ENCODE measurements at regions not wholly inside any gene's neighbourhood (a gene's known extent, or its start where the extent isn't known, plus 50 kb on each side); places are given as distances from the start of the nearest gene placed in this dataset.

DNA sequence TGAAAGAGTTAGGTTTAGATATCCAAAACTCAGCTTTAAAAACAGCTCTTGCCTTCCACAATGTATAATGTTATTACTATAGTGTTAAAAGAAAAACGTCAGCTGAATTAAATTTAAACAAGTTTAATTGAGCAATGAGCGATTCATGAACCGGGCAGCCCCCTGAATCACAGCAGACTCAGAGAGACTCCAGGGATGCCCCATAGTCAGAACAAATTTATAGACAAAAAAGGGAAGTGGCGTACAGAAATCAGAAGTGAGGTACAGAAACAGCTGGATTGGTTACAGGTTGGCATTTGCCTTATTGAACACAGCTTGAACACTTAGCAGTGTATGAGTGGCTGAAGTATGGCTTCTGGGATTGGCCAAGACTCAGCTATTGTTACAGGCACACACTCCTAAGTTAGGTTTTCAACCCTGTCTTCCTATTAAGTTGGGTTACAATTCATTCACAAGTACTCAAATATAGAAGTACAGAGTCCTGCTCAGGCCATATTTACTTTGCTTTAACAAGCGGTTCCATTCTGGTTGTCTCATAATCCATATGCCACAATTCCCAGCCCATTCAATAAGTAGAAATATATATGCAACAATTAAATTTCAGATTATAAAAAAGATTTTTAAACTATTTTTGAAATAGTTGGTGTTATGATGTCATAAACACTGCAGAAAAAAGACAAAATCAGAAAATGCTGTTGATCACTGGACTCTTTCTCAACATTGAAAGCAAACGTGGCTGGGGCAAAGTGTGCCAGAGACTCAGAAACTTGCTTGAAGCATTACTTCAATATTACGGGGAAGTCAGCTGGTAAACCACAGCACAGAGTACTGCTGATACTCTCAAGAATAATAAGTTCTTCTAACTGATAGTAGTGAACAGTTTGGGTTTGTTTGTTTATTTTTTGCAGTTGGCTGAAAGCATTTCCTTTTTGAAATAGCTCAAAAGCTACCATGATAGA lies 459.7 kb downstream of the RAB28 start:
- H3K9ac ChIP-seq: no peak overlapping the region
- no peak overlapping the region for H3K27ac ChIP-seq
- H3K36me3 ChIP-seq (ENCODE audit: control insufficient read depth, insufficient read depth, low read length): no peaks in the 10 kb centered on the region
- no peaks in the 10 kb centered on the region for H3K79me2 ChIP-seq
- H3K4me1 ChIP-seq: no peaks in the 10 kb centered on the region
- H3K4me3 ChIP-seq (ENCODE audit: low read depth, low read length): no peak overlapping the region
- H3K4me2 ChIP-seq (ENCODE audit: low read length): no peak overlapping the region
- H3K27me3 ChIP-seq (ENCODE audit: control insufficient read depth, insufficient read depth, low read length): no peaks in the 10 kb centered on the region
- TF ChIP-seq, protein P1, sequence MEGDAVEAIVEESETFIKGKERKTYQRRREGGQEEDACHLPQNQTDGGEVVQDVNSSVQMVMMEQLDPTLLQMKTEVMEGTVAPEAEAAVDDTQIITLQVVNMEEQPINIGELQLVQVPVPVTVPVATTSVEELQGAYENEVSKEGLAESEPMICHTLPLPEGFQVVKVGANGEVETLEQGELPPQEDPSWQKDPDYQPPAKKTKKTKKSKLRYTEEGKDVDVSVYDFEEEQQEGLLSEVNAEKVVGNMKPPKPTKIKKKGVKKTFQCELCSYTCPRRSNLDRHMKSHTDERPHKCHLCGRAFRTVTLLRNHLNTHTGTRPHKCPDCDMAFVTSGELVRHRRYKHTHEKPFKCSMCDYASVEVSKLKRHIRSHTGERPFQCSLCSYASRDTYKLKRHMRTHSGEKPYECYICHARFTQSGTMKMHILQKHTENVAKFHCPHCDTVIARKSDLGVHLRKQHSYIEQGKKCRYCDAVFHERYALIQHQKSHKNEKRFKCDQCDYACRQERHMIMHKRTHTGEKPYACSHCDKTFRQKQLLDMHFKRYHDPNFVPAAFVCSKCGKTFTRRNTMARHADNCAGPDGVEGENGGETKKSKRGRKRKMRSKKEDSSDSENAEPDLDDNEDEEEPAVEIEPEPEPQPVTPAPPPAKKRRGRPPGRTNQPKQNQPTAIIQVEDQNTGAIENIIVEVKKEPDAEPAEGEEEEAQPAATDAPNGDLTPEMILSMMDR (IDR thresholded peaks at IDR 0.05): no peak
- H3K9me3 ChIP-seq (ENCODE audit: control insufficient read depth, low read length): no peaks in the 10 kb centered on the region
- no peak overlapping the region for H2AFZ ChIP-seq

DNA sequence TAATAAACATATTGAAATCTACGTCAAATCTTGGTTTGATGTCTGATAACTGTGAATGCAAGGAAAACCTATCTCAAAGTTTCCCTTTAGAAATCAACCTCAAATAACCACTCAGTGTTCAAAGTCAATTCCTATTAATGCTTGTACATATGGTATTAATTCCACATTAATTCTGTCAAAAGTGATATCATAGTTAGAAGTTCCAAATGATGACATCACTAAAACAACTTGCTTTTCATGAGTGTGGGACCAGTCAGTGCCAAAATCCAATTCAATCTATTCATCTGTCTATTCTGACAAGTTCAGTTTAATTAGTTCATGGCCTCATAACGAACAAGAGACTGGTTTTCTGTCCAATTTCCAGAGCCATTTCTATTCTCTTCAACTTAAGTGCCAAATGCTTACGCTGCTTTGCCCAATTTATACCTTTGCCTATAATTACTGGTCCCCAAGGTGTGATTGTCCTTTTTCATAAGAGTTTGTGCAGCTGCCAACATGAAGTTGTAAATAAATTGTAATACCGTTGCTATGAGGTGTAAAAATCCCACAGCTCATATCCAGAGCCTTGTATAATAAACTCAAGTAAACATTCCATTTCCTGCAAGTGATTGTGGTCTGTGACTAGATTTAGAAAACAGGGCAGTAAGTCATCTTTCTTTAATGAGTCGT lies 476.2 kb downstream of the RAB28 start:
- Histone ChIP-seq H3K4me1 (no peaks in the 10 kb centered on the region), H2AFZ (no peak overlapping the region), H3K27me3 (ENCODE audit: control insufficient read depth, insufficient read depth, low read length) (no peaks in the 10 kb centered on the region), H3K9ac (no peak overlapping the region), H3K36me3 (ENCODE audit: control insufficient read depth, insufficient read depth, low read length) (no peaks in the 10 kb centered on the region), H3K9me3 (ENCODE audit: control insufficient read depth, low read length) (no peaks in the 10 kb centered on the region), H3K27ac (no peak overlapping the region), H3K4me2 (ENCODE audit: low read length) (no peak overlapping the region), H3K4me3 (ENCODE audit: low read depth, low read length) (no peak overlapping the region), H3K79me2 (no peaks in the 10 kb centered on the region)
- TF ChIP-seq, protein P1 (IDR thresholded peaks at IDR 0.05): no peak

DNA sequence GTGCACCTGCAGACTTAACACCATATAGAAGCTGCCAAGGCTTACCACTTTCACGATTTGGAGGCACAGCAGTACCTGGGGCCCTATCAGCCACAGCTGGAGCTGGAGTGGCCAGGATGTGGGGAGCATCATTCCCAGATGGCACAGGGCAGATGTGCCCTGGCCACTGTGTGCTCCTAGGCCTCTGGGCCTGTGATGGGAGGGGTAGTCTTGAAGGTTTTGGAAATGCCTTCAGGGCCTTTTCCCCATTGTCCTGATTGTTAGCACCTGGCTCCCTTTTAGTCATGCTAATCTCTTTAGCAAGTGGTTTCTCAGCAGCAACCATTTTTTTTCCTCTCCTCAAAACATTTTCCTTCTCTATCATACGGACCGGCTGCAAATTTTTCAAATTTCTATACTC lies 490.2 kb downstream of the RAB28 start:
- no peak overlapping the region for H3K4me2 ChIP-seq (ENCODE audit: low read length)
- no peak overlapping the region for H3K27ac ChIP-seq
- no peak overlapping the region for H3K4me3 ChIP-seq (ENCODE audit: low read depth, low read length)
- no peaks in the 10 kb centered on the region for H3K36me3 ChIP-seq (ENCODE audit: control insufficient read depth, insufficient read depth, low read length)
- TF ChIP-seq, protein P1 (IDR thresholded peaks at IDR 0.05): no peak
- H2AFZ ChIP-seq: no peak overlapping the region
- no peaks in the 10 kb centered on the region for H3K27me3 ChIP-seq (ENCODE audit: control insufficient read depth, insufficient read depth, low read length)
- H3K9me3 ChIP-seq (ENCODE audit: control insufficient read depth, low read length): no peaks in the 10 kb centered on the region
- H3K9ac ChIP-seq: no peak overlapping the region
- H3K79me2 ChIP-seq: no peaks in the 10 kb centered on the region
- H3K4me1 ChIP-seq: no peaks in the 10 kb centered on the region

DNA sequence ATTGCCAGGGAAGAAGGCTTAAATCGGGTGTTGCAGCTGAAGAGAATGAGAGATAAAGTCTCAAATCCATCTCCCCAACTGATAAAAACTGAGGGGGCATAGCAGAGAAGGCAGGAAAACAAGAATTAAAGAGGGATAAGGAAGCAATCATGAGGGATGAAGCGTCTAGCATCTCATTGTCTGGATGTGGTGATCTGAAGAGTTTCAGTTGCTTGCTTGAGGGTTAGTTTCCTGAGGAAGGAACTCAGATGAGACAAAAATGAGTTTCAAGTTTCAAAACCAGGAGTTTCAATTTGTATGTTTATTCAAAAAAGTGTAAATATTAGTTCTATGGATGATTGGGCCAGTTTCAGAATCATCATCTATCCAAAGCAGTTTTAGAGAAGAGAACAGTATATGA lies 496.9 kb downstream of the RAB28 start:
- Histone ChIP-seq H2AFZ (no peak overlapping the region), H3K36me3 (ENCODE audit: control insufficient read depth, insufficient read depth, low read length) (no peaks in the 10 kb centered on the region), H3K9ac (no peak overlapping the region), H3K9me3 (ENCODE audit: control insufficient read depth, low read length) (no peaks in the 10 kb centered on the region), H3K4me1 (no peaks in the 10 kb centered on the region), H3K27ac (no peak overlapping the region), H3K27me3 (ENCODE audit: control insufficient read depth, insufficient read depth, low read length) (no peaks in the 10 kb centered on the region), H3K4me2 (ENCODE audit: low read length) (no peak overlapping the region), H3K4me3 (ENCODE audit: low read depth, low read length) (no peak overlapping the region), H3K79me2 (no peaks in the 10 kb centered on the region)
- TF ChIP-seq, protein P1 (IDR thresholded peaks at IDR 0.05): no peak
